DND-41 (cell line): ENCODE measurements at regions not wholly inside any gene's neighbourhood (a gene's known extent, or its start where the extent isn't known, plus 50 kb on each side); places are given as distances from the start of the nearest gene placed in this dataset.

Source experiments
- CTCF ChIP-seq: IDR thresholded peaks from 2 replicates; pipeline ENCODE4 v1.5.1; 2012; ENCODE audit warnings: borderline replicate concordance, low read length, moderate library complexity, mild to moderate bottlenecking; ENCODE audit not compliant: poor library complexity, severe bottlenecking; ENCODE audit errors: extremely low read depth
- EZH2 ChIP-seq: IDR thresholded peaks from 3 replicates; pipeline ENCODE4 v1.6.1; 2012; ENCODE audit warnings: borderline replicate concordance, low read depth, mild to moderate bottlenecking, moderate library complexity, low read length, inconsistent platforms; ENCODE audit not compliant: severe bottlenecking

GRCh38 chr16:75971334-75971733 lies 245.0 kb upstream of the CPHXL start:
- no peak for TF ChIP-seq CTCF
- TF ChIP-seq EZH2, result no peak
